ENCODE measurements at regions not wholly inside any gene's neighbourhood (a gene's known extent, or its start where the extent isn't known, plus 50 kb on each side); places are given as distances from the start of the nearest gene placed in this dataset.

DNA sequence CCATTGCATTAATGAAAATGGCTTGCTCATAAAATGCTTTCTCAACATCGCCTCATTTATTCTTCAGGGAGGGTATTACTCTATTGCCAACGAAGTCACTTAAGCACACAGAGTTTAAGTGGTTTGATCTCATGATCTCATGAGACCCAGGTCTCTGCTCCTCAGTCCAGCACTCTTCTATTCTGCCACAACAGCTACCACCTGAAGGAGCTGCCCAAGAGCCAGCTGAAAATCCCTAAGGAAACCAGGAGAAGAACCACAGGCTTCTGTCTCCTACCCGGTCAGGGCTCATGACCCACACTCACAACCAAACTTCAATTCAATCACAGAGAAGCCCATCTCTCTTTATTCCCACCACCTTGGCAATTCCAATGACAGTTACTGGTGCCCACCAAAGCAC is 85.5 kb upstream of the GPM6B start:
- TF ChIP-seq, protein P1, sequence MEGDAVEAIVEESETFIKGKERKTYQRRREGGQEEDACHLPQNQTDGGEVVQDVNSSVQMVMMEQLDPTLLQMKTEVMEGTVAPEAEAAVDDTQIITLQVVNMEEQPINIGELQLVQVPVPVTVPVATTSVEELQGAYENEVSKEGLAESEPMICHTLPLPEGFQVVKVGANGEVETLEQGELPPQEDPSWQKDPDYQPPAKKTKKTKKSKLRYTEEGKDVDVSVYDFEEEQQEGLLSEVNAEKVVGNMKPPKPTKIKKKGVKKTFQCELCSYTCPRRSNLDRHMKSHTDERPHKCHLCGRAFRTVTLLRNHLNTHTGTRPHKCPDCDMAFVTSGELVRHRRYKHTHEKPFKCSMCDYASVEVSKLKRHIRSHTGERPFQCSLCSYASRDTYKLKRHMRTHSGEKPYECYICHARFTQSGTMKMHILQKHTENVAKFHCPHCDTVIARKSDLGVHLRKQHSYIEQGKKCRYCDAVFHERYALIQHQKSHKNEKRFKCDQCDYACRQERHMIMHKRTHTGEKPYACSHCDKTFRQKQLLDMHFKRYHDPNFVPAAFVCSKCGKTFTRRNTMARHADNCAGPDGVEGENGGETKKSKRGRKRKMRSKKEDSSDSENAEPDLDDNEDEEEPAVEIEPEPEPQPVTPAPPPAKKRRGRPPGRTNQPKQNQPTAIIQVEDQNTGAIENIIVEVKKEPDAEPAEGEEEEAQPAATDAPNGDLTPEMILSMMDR (conservative IDR thresholded peaks at IDR 0.05; ENCODE audit: low read length): no peak
- no peak for TF ChIP-seq EZH2phosphoT487 (IDR thresholded peaks at IDR 0.05; ENCODE audit: borderline replicate concordance, low read depth, low read length)

Data from OCI-LY7 (cell line).